ENCODE measurements at regions not wholly inside any gene's neighbourhood (a gene's known extent, or its start where the extent isn't known, plus 50 kb on each side); places are given as distances from the start of the nearest gene placed in this dataset.

GRCh38 chr10:8435186-8436055, 380.9 kb downstream of the GATA3 start:
- TF ChIP-seq CTCF (IDR thresholded peaks at IDR 0.05): no peak
- no peak for TF ChIP-seq EP300 (IDR thresholded peaks at IDR 0.05)
